HCT116 (cell line): ENCODE measurements at regions not wholly inside any gene's neighbourhood (a gene's known extent, or its start where the extent isn't known, plus 50 kb on each side); places are given as distances from the start of the nearest gene placed in this dataset.

Experiments
- ATAC-seq: fragments of 200-7000 bp; cut with Tn5 transposase; 2 replicates; pipeline ENCODE4 v1.9.1; 2020; ENCODE audit warnings: mild to moderate bottlenecking, moderate library complexity
- BruUV-seq: library from RNA; stranded (reverse); fragments of 400-500 nt; replicated peaks from 2 replicates; lab custom pipeline; 2021; lab: Mats Ljungman, UMichigan
- CTCF ChIA-PET: fragments of 300-600 bp; sonication (Branson Sonifier 250); formaldehyde crosslinking; loops from one replicate; lab custom pipeline; 2021; ENCODE audit warnings: antibody characterized with exemption; lab: Charles Lee
- POLR2A ChIA-PET: fragments of 300-600, 350-600 bp; sonication (Branson Sonifier 250); formaldehyde crosslinking; loops from one replicate; lab custom pipeline; 2021; ENCODE audit warnings: antibody characterized with exemption; lab: Charles Lee
- RAD21 ChIA-PET, 2 experiments: fragments of 300-600 bp; sonication (Branson Sonifier 250); formaldehyde crosslinking; loops; one replicate each; lab custom pipeline; 2023; ENCODE audit warnings: low total read pairs in 2 of 2; ENCODE audit not compliant: uncharacterized antibody in 2 of 2, unreplicated experiment in 2 of 2, low non-redundant PET in 1 of 2; lab: Charles Lee
- DNase-seq: peaks from one replicate; pipeline ENCODE4 v3.0.0-alpha.2; 2010; ENCODE audit warnings: low read depth, low spot score
- H2AFZ ChIP-seq: fragments of 200-600 bp; shearing (Covaris generic), sonication (generic); 2 replicates; pipeline ENCODE4 v1.6.1; 2017; ENCODE audit warnings: low read depth, mixed run types, mixed read lengths, antibody characterized with exemption, low read length; ENCODE audit not compliant: poor library complexity, severe bottlenecking
- H3K27ac ChIP-seq: 2 replicates; pipeline ENCODE4 v1.5.1; 2012; ENCODE audit warnings: low read depth, low read length
- H3K27me3 ChIP-seq: fragments of 200-600 bp; sonication (generic); 2 replicates; pipeline ENCODE4 v1.6.1; 2016; ENCODE audit warnings: mixed run types, low read length, mixed read lengths; ENCODE audit not compliant: insufficient read depth
- H3K36me3 ChIP-seq, 2 experiments: fragments of 200-500 bp in 1 of 2; fragments of 200-600 bp in 1 of 2; sonication (Bioruptor generic) in 1 of 2; sonication (generic) in 1 of 2; 2 replicates each; pipeline versions ENCODE4 v1.5.1 to v1.6.1; 2014 to 2016; ENCODE audit warnings: low read length in 2 of 2, inconsistent platforms in 1 of 2, mixed read lengths in 1 of 2, mixed run types in 1 of 2; ENCODE audit not compliant: insufficient read depth in 2 of 2, control insufficient read depth in 1 of 2
- H3K4me1 ChIP-seq, 2 experiments: fragments of 200-600 bp in 1 of 2; sonication (generic) in 1 of 2; 2 replicates each; pipeline versions ENCODE4 v1.5.1 to v1.6.1; 2012 to 2017; ENCODE audit warnings: low read length in 2 of 2, inconsistent platforms in 1 of 2, mild to moderate bottlenecking in 1 of 2, mixed read lengths in 1 of 2, mixed run types in 1 of 2, moderate library complexity in 1 of 2; ENCODE audit not compliant: insufficient read depth in 2 of 2, control insufficient read depth in 1 of 2
- H3K4me2 ChIP-seq: fragments of 200-600 bp; sonication (generic); 2 replicates; pipeline ENCODE4 v1.6.1; 2017; ENCODE audit warnings: mixed run types, low read length, mixed read lengths
- H3K4me3 ChIP-seq, 2 experiments: fragments of 200-600 bp in 1 of 2; sonication (generic) in 1 of 2; replicated peaks in 1 of 2; 2 replicates each; pipeline ENCODE4 v1.5.1; 2011 to 2016; ENCODE audit warnings: low read length in 2 of 2, control low read depth in 1 of 2, low read depth in 1 of 2, mild to moderate bottlenecking in 1 of 2, mixed read lengths in 1 of 2, mixed run types in 1 of 2
- H3K79me2 ChIP-seq: fragments of 200-600 bp; sonication (generic); 2 replicates; pipeline ENCODE4 v1.6.1; 2017; ENCODE audit warnings: mild to moderate bottlenecking, mixed run types, low read length, moderate library complexity, mixed read lengths; ENCODE audit not compliant: insufficient read depth
- H3K9ac ChIP-seq: fragments of 200-600 bp; sonication (generic); 2 replicates; pipeline ENCODE4 v1.6.1; 2016; ENCODE audit warnings: low read length, mixed read lengths
- H3K9me2 ChIP-seq: fragments of 200-600 bp; sonication (generic), shearing (Covaris generic); 2 replicates; pipeline ENCODE4 v1.6.1; 2017; ENCODE audit warnings: mixed run types, mild to moderate bottlenecking, moderate library complexity; ENCODE audit not compliant: insufficient read depth
- H3K9me3 ChIP-seq, 2 experiments: fragments of 200-500 bp in 1 of 2; fragments of 200-600 bp in 1 of 2; sonication (Bioruptor generic) in 1 of 2; sonication (generic) in 1 of 2; 2 replicates each; pipeline ENCODE4 v1.6.1; 2014 to 2017; ENCODE audit warnings: low read length in 2 of 2, mixed read lengths in 2 of 2, inconsistent platforms in 1 of 2, low read depth in 1 of 2, mild to moderate bottlenecking in 1 of 2, mixed run types in 1 of 2, moderate library complexity in 1 of 2; ENCODE audit not compliant: control insufficient read depth in 1 of 2, insufficient read depth in 1 of 2
- H4K20me1 ChIP-seq: fragments of 200-600 bp; sonication (generic), shearing (Covaris generic); 2 replicates; pipeline ENCODE4 v1.6.1; 2017; ENCODE audit warnings: mixed run types, mild to moderate bottlenecking, moderate library complexity; ENCODE audit not compliant: insufficient read depth
- EGR1 ChIP-seq: IDR thresholded peaks from 2 replicates; pipeline ENCODE4 v1.6.1; 2012; ENCODE audit warnings: low read depth
- intact Hi-C: fragments of 100-400 bp; cut with micrococcal nuclease; formaldehyde crosslinking; loops from 2 replicates; pipeline ENCODE4 v1.10.0; 2022

GRCh38 chr13:52899206-52899605, 50.8 kb upstream of the PCDH8 start:
- DNase-seq, result no peak
- H3K4me3 ChIP-seq, result no peak overlapping the region
- H3K36me3 ChIP-seq, result no peaks in the 10 kb centered on the region
- RAD21 ChIA-PET, result no interaction called here
- POLR2A ChIA-PET, result no interaction called here
- no peaks in the 10 kb centered on the region for H4K20me1 ChIP-seq
- no peaks in the 10 kb centered on the region for H3K79me2 ChIP-seq
- H3K4me1 ChIP-seq, result no peaks in the 10 kb centered on the region
- H3K4me2 ChIP-seq, result no peak overlapping the region
- H3K9me3 ChIP-seq, result no peaks in the 10 kb centered on the region
- H3K9me2 ChIP-seq, result no peaks in the 10 kb centered on the region
- no peak for TF ChIP-seq EGR1
- H3K27ac ChIP-seq, result no peak overlapping the region
- H3K27me3 ChIP-seq, result peaks cover under 1% of the 10 kb centered on the region; the same call in 1 of the 2 replicates
- ATAC-seq, result no peak
- BruUV-seq, result no TSS peak
- CTCF ChIA-PET, result no interaction called here
- no peak overlapping the region for H3K9ac ChIP-seq
- intact Hi-C loops, result no loop called here
- no peak overlapping the region for H2AFZ ChIP-seq
